DOHH2 (cell line): ENCODE measurements at regions not wholly inside any gene's neighbourhood (a gene's known extent, or its start where the extent isn't known, plus 50 kb on each side); places are given as distances from the start of the nearest gene placed in this dataset.

Source experiments
- CTCF ChIP-seq: fragments of 200-600 bp; sonication (generic); IDR thresholded peaks from one replicate; pipeline ENCODE4 v1.5.1; 2014; ENCODE audit warnings: antibody characterized with exemption, mild to moderate bottlenecking, low read depth, low read length; ENCODE audit not compliant: poor library complexity, severe bottlenecking
- EZH2phosphoT487 ChIP-seq: fragments of 200-600 bp; sonication (generic); IDR thresholded peaks from 2 replicates; pipeline ENCODE4 v1.6.1; 2017; ENCODE audit warnings: borderline replicate concordance, mild to moderate bottlenecking, antibody characterized with exemption, low read length, moderate library complexity, mixed read lengths

GRCh38 chr2:16139663-16140615 is 199.6 kb downstream of the MYCN start:
- no peak for TF ChIP-seq CTCF
- no peak for TF ChIP-seq EZH2phosphoT487
